MM.1S (cell line): ENCODE measurements at regions not wholly inside any gene's neighbourhood (a gene's known extent, or its start where the extent isn't known, plus 50 kb on each side); places are given as distances from the start of the nearest gene placed in this dataset.

Source experiments
- DNase-seq: peaks from one replicate; pipeline ENCODE4 v3.0.0-alpha.2; 2015
- H2AFZ ChIP-seq: fragments of 300-600 bp; sonication (generic); 2 replicates; pipeline ENCODE4 v1.6.0; 2016; ENCODE audit warnings: antibody characterized with exemption, low read length
- H3F3A ChIP-seq: fragments of 300-600 bp; sonication (generic); 2 replicates; pipeline ENCODE4 v1.6.1; 2016; ENCODE audit warnings: mild to moderate bottlenecking, antibody characterized with exemption, low read length, moderate library complexity, mixed read lengths; ENCODE audit not compliant: insufficient read depth
- H3K27ac ChIP-seq: fragments of 300-600 bp; sonication (generic); 2 replicates; pipeline ENCODE4 v1.5.1; 2016; ENCODE audit warnings: mild to moderate bottlenecking, low read length
- H3K27me3 ChIP-seq: fragments of 300-600 bp; sonication (generic); replicated peaks from 2 replicates; pipeline ENCODE4 v1.6.0; 2016; ENCODE audit warnings: low read length; ENCODE audit not compliant: insufficient read depth
- H3K36me3 ChIP-seq: fragments of 300-600 bp; sonication (generic); replicated peaks from 2 replicates; pipeline ENCODE4 v1.6.1; 2016; ENCODE audit warnings: mild to moderate bottlenecking, low read length, mixed read lengths; ENCODE audit not compliant: insufficient read depth
- H3K4me1 ChIP-seq: fragments of 300-600 bp; sonication (generic); 2 replicates; pipeline ENCODE4 v1.6.1; 2016; ENCODE audit warnings: low read length, mixed read lengths
- H3K4me2 ChIP-seq: fragments of 300-600 bp; sonication (generic); 2 replicates; pipeline ENCODE4 v1.6.0; 2016; ENCODE audit warnings: low read depth, low read length
- H3K4me3 ChIP-seq: fragments of 300-600 bp; sonication (generic); 2 replicates; pipeline ENCODE4 v1.5.1; 2016; ENCODE audit warnings: low read length, mixed read lengths
- H3K79me2 ChIP-seq: fragments of 300-600 bp; sonication (generic); 2 replicates; pipeline ENCODE4 v1.6.1; 2016; ENCODE audit warnings: mixed run types, low read length, mixed read lengths
- H3K9ac ChIP-seq: fragments of 300-600 bp; sonication (generic); 2 replicates; pipeline ENCODE4 v1.6.1; 2016; ENCODE audit warnings: low read length, mixed read lengths
- H3K9me2 ChIP-seq: fragments of 300-600 bp; sonication (generic); replicated peaks from 2 replicates; pipeline ENCODE4 v1.6.1; 2016; ENCODE audit warnings: mild to moderate bottlenecking, low read length, mixed read lengths; ENCODE audit not compliant: insufficient read depth
- H3K9me3 ChIP-seq: fragments of 300-600 bp; sonication (generic); replicated peaks from 2 replicates; pipeline ENCODE4 v1.6.1; 2016; ENCODE audit warnings: mild to moderate bottlenecking, low read length, mixed read lengths; ENCODE audit not compliant: insufficient read depth
- H4K20me1 ChIP-seq: fragments of 300-600 bp; sonication (generic); 2 replicates; pipeline ENCODE4 v1.6.1; 2016; ENCODE audit warnings: mild to moderate bottlenecking, low read length, moderate library complexity, mixed read lengths; ENCODE audit not compliant: insufficient read depth
- EZH2 ChIP-seq: fragments of 300-600 bp; sonication (generic); optimal IDR thresholded peaks from 2 replicates; pipeline ENCODE3; 2017; ENCODE audit warnings: low read depth, mild to moderate bottlenecking, antibody characterized with exemption, low read length, mixed read lengths
- EZH2phosphoT487 ChIP-seq: fragments of 300-600 bp; sonication (generic); IDR thresholded peaks from 2 replicates; pipeline ENCODE4 v1.6.1; 2018; ENCODE audit warnings: antibody characterized with exemption, low read length
- TF ChIP-seq, protein P1 (sequence below): fragments of 300-600 bp; sonication (generic); IDR thresholded peaks from 2 replicates; pipeline ENCODE4 v1.5.1; 2016; ENCODE audit warnings: antibody characterized with exemption, low read length, mixed read lengths

DNA sequence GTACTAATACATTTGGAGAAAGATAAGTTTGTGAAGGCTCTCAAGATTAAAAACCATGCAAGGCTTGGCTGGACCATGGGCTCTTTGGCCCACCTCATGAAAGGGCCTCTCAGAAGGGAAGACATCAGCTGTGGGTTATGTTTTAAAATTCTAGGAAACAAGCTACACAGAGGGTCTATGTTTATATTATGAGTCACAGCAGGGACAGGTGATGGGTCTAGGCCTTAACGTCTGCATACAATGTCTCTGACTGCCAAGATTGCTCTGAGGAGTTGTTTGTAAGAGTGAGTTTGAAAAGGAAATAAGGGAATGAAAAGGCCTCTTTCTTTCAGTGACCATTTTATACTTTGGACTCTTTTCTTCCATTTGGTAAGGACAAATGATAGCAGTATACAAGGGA is 77.0 kb upstream of the ARMCX2 start:
- no peaks in the 10 kb centered on the region for H4K20me1 ChIP-seq
- no peak overlapping the region for H3K4me2 ChIP-seq
- no peaks in the 10 kb centered on the region for H3K79me2 ChIP-seq
- H2AFZ ChIP-seq, result no peak overlapping the region
- H3F3A ChIP-seq, result no peaks in the 10 kb centered on the region
- H3K27me3 ChIP-seq, result no peaks in the 10 kb centered on the region
- no peak for DNase-seq
- no peaks in the 10 kb centered on the region for H3K36me3 ChIP-seq
- H3K9ac ChIP-seq, result no peak overlapping the region
- no peaks in the 10 kb centered on the region for H3K9me3 ChIP-seq
- H3K9me2 ChIP-seq, result no peaks in the 10 kb centered on the region
- TF ChIP-seq EZH2 (no peak), EZH2phosphoT487 (no peak)
- TF ChIP-seq, protein P1, sequence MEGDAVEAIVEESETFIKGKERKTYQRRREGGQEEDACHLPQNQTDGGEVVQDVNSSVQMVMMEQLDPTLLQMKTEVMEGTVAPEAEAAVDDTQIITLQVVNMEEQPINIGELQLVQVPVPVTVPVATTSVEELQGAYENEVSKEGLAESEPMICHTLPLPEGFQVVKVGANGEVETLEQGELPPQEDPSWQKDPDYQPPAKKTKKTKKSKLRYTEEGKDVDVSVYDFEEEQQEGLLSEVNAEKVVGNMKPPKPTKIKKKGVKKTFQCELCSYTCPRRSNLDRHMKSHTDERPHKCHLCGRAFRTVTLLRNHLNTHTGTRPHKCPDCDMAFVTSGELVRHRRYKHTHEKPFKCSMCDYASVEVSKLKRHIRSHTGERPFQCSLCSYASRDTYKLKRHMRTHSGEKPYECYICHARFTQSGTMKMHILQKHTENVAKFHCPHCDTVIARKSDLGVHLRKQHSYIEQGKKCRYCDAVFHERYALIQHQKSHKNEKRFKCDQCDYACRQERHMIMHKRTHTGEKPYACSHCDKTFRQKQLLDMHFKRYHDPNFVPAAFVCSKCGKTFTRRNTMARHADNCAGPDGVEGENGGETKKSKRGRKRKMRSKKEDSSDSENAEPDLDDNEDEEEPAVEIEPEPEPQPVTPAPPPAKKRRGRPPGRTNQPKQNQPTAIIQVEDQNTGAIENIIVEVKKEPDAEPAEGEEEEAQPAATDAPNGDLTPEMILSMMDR, result no peak
- H3K4me1 ChIP-seq, result no peaks in the 10 kb centered on the region
- H3K27ac ChIP-seq, result no peak overlapping the region
- no peak overlapping the region for H3K4me3 ChIP-seq

DNA sequence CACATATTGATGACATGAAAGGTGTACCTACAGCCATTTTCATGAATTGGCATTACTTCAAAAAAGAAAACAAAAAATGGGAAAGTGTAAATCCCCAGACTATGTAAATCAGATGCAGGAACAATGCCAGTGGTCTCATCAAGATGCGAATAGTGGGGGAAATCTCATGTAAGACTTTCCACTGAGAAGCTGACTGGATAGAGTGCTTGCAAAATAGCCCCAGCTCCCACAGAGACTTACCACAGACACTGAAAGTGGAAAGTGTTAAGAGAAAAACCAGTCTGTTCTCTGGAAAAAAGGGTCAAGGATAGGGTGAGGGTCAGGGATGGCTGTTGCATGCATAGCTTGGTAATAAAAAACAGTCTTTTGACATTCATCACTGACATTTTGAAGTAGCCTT is 73.2 kb upstream of the ARMCX2 start:
- H3K79me2 ChIP-seq, result no peaks in the 10 kb centered on the region
- H3K36me3 ChIP-seq, result no peaks in the 10 kb centered on the region
- no peaks in the 10 kb centered on the region for H3K27me3 ChIP-seq
- H4K20me1 ChIP-seq, result no peaks in the 10 kb centered on the region
- no peaks in the 10 kb centered on the region for H3K9me3 ChIP-seq
- no peaks in the 10 kb centered on the region for H3K4me1 ChIP-seq
- H2AFZ ChIP-seq, result no peak overlapping the region
- no peak overlapping the region for H3K27ac ChIP-seq
- H3K9me2 ChIP-seq, result no peaks in the 10 kb centered on the region
- H3K4me2 ChIP-seq, result no peak overlapping the region
- H3F3A ChIP-seq, result no peaks in the 10 kb centered on the region
- TF ChIP-seq, protein P1, result no peak
- TF ChIP-seq EZH2phosphoT487 (no peak), EZH2 (no peak)
- H3K9ac ChIP-seq, result no peak overlapping the region
- DNase-seq, result no peak
- no peak overlapping the region for H3K4me3 ChIP-seq

DNA sequence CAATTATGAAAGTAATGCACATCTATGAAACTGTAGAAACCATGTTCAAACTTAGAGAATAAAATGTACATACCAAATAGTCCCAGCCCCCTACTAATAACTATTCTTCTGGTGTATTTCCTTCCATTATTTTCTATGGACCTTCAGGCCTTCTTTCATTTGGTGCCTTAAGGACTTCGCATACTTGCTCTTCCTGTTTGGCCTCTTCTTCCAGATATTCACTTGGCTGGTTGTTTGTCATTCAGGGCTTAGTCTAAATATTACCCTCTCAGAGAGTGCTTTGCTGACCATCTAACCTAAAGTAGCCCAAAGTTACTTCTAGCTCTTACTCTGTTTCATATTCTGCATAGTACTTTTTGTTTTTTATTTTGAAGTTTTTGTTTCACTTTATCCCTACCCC is 70.3 kb upstream of the ARMCX2 start:
- H2AFZ ChIP-seq, result no peak overlapping the region
- DNase-seq, result no peak
- no peaks in the 10 kb centered on the region for H3K9me3 ChIP-seq
- no peak overlapping the region for H3K9ac ChIP-seq
- H3K4me2 ChIP-seq, result no peak overlapping the region
- no peaks in the 10 kb centered on the region for H3K4me1 ChIP-seq
- H3F3A ChIP-seq, result no peaks in the 10 kb centered on the region
- TF ChIP-seq EZH2phosphoT487, result no peak
- no peaks in the 10 kb centered on the region for H3K9me2 ChIP-seq
- no peaks in the 10 kb centered on the region for H3K79me2 ChIP-seq
- H3K4me3 ChIP-seq, result no peak overlapping the region
- H3K27me3 ChIP-seq, result no peaks in the 10 kb centered on the region
- H4K20me1 ChIP-seq, result no peaks in the 10 kb centered on the region
- no peak overlapping the region for H3K27ac ChIP-seq
- no peaks in the 10 kb centered on the region for H3K36me3 ChIP-seq
